C4-2B (cell line): ENCODE measurements at regions not wholly inside any gene's neighbourhood (a gene's known extent, or its start where the extent isn't known, plus 50 kb on each side); places are given as distances from the start of the nearest gene placed in this dataset.

Experiments used
- ZFX ChIP-seq: fragments of 450-650 bp; IDR thresholded peaks from 2 replicates; pipeline ENCODE4 v1.6.1; 2017
- TF ChIP-seq, protein P1 (sequence below): fragments of 450-650 bp; conservative IDR thresholded peaks from 2 replicates; pipeline ENCODE4 v1.5.1; 2017; ENCODE audit warnings: mild to moderate bottlenecking

DNA sequence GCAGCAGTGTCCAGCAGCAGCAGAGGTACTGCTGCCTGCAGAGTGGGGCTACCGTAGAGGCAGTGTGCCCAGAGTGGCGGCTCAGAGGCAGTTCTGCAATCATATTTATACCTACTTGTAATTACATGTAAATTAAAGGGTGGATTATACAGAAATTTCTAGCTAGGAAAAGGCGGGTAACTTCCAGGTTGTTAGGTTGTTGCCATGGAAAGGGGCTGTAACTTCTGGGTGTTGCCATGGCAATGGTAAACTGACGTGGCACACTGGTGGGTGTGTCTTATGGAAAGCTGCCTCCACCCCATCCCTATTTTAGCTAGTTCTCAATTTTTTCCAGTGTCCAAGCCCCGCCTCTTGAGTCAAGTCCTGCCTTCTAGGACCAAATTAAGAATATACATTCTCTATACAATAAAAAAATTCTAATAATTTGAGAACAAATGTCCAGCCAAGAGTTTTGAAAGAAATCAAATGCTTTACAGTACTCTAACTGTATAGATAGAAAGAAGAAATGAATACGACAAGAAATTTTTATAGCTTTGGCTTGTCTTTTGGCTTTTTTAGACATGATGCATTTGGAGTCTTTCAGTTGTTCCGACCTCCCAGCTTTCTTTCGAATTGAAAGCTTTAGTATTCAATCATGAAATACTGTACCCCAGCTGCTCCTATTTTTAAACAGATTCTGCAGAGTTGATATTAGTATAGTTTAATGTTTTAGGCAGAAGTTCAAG is 816.6 kb downstream of the DIAPH3 start:
- TF ChIP-seq, protein P1, sequence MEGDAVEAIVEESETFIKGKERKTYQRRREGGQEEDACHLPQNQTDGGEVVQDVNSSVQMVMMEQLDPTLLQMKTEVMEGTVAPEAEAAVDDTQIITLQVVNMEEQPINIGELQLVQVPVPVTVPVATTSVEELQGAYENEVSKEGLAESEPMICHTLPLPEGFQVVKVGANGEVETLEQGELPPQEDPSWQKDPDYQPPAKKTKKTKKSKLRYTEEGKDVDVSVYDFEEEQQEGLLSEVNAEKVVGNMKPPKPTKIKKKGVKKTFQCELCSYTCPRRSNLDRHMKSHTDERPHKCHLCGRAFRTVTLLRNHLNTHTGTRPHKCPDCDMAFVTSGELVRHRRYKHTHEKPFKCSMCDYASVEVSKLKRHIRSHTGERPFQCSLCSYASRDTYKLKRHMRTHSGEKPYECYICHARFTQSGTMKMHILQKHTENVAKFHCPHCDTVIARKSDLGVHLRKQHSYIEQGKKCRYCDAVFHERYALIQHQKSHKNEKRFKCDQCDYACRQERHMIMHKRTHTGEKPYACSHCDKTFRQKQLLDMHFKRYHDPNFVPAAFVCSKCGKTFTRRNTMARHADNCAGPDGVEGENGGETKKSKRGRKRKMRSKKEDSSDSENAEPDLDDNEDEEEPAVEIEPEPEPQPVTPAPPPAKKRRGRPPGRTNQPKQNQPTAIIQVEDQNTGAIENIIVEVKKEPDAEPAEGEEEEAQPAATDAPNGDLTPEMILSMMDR, result no peak
- no peak for TF ChIP-seq ZFX
